Posterior vena cava (tissue), 2 donors: ENCODE measurements at regions not wholly inside any gene's neighbourhood (a gene's known extent, or its start where the extent isn't known, plus 50 kb on each side); places are given as distances from the start of the nearest gene placed in this dataset.
"Not testable (repeated sequence)": the region's sequence is repeated elsewhere in the genome, so short reads cannot be mapped to it uniquely, and the experiment has no call there.

ENCODE experiments used
- DNase-seq: peaks from one replicate; pipeline ENCODE4 v3.0.0-alpha.2; 2020; ENCODE audit warnings: low spot score
- intact Hi-C, 2 donors: fragments of 100-400 bp; cut with DNase I; formaldehyde crosslinking; loops; one replicate each; pipeline versions ENCODE4 v1.14.1 to v1.14.2; 2022 to 2023
- donor health status: DM: yes; HTN: yes; CAD: no.
- donor health status: DM: yes; HTN: yes; CAD: no.

DNA sequence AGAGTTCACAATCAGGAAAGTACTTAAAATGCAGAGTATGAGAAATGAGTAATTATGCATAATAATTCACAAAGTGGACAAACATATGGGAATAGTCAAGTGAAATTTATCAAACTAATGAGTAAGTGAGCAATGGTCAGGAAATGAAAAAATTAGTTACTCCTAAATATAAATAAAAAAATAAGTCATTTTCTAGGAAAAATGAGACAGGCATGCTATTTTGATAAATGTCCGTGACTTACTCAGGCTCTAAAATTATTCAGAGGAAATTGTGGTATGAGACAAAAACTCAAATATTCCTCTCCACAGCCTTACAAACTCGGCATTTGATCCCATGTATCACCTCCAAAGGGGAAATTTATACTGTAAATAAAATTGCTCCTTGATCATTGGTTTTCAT is 181.2 kb downstream of the COX18 start:
- intact Hi-C loops, result no loop called here

DNA sequence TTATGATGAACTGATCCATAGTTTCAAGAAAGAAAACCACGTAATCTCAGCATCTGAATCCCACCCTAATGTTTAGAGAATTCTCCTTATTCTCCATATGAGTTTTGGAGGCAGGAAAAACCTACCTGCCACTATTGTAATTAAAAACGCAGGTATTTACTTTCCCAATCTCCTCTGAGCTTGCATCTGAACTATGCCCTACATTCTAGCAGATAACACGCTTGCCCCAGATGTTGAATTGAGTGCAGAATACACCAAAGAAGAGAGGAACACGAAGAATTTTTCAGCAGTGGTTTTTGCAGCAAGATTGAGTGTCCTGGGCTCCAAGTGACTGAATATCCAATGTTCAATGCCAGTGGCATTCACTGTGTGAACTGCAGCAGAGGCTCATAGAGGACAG is 182.4 kb downstream of the COX18 start:
- DNase-seq, result no peak
- intact Hi-C loops, result no loop called here

More for the DNA sequence above, 181.2 kb downstream of the COX18 start:
- no peak for DNase-seq

DNA sequence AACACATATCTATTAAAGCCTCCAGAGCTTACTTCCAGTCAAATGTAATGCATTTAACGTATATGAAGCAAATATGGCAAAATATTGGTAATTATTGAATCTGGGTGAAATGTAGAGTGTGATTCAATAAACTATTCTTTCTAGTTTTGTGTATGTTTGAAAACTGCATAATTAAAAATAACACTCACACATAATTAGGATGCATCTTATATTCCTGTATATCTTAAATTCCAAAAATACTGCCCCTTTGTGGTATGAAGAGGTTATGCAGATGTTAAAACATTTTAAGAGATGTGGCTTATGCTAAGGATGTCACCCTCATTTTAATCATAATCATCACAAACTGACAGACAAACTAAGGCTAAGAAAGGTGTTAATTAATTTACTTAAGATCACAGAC is 182.9 kb downstream of the COX18 start:
- no peak for DNase-seq
- intact Hi-C loops, result no loop called here

DNA sequence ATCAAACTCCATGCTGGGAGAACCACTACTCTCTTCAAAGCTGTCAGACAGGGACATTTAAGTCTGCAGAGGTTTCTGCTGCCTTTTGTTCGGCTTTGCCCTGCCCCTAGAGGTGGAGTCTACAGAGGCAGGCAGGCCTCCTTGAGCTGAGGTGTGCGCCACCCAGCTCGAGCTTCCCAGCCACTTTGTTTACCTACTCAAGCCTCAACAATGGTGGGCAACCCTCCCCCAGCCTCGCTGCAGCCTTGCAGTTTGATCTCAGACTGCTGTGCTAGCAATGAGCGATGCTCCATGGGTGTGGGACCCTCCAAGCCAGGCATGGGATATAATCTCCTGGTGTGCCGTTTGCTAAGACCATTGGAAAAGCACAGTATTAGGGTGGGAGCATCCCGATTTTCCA is 185.3 kb downstream of the COX18 start:
- DNase-seq, result peak; percentile 46
- intact Hi-C loops, result loop anchor here in 1 of 2 donors (5.0 kb wide), 1 partner anchor 473 kb away; no protein-coding TSS in a partner anchor

DNA sequence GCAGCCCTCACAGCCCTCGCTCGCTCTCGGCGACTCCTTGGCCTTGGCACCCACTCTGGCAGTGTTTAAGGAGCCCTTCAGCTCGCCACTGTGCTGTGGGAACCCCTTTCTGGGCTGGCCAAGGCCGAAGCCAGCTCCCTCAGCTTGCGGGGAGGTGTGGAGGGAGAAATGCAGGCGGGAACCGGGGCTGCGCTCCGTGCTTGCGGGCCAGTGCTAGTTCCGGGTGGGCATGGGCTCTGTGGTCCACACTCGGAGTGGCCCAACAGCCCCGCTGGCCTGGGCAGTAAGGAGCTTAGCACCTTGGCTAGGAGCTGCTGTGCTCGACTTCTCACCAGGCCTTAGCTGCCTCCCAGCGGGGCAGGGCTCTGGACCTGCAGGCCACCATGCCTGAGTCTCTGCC is 192.6 kb downstream of the COX18 start:
- DNase-seq, result no peak
- intact Hi-C loops, result no loop called here

DNA sequence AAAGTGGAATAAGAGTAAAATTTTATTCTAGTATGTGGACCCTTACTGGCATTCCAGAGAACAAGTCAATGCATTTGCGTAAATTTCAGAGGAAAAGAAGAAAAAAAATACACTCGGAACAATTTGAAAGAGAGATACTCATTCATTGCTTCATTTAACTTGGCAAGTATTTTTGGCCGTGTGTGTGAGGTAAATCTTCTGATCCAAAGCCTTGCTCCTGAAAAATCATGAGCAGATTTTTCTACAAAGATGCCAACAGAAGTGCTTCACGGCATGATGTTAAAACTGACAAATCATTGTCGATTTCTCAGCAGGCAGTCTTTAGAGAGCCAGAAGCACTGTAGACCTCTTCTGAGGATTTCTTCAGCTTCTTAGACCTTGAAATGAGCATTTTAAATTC is 194.0 kb downstream of the COX18 start:
- DNase-seq, result no peak
- intact Hi-C loops, result no loop called here

DNA sequence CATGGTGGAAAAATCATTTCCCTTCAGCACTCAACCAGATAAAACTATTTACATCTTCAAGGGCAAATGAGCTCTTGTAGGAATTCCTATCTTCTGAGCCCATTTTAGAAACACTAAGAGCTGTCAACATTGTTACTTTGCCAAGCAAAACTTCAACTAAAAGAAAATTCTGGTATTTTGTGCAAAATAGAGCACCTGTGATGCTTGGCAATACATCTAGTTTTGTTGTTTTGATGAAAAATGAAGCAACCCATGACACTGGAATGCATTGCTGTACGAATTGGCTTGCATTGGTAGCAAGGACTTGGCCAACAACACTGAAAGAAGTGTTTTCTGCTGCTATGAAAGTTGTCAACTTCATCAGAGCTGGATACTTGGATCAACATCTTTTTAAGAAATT is 194.4 kb downstream of the COX18 start:
- no peak for DNase-seq
- intact Hi-C loops, result no loop called here

DNA sequence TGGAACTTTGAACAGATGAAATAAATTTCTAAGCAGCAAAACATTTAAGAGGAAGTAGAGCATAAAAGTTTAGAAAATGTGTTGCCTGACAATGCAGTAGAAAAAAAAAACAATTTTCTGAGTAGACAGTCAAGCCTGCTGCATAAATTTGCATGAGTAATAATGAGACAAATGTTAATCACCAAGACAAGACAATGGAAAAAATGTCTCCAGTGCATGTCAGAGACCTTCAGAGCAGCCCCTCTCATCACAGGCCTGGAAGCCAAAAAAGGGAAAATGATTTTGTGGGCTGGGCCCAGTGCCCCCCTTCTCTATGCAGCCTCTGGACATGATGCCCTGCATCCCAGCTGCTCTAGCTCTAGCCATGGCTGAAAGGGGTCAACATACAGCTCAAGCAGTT is 204.6 kb downstream of the COX18 start:
- intact Hi-C loops, result no loop called here
- no peak for DNase-seq

DNA sequence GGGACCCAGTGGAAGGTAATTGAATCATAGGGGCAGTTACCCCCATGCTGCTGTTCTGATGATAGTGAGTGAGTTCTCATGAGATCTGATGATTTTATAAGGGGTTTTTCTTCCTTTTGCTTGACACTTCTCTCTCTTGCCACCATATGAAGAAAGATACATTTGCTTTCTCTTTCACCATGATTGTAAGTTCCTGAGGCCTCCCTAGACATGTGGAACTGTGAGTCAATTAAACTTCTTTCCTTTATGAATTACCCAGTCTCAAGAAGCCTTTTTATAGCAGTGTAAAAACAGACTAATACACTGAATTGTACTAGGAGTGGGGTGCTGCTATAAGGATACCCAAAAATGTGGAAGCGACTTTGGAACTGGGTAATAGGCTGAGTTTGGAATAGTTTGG is 205.2 kb downstream of the COX18 start:
- DNase-seq, intact Hi-C loops: not testable (repeated sequence)

DNA sequence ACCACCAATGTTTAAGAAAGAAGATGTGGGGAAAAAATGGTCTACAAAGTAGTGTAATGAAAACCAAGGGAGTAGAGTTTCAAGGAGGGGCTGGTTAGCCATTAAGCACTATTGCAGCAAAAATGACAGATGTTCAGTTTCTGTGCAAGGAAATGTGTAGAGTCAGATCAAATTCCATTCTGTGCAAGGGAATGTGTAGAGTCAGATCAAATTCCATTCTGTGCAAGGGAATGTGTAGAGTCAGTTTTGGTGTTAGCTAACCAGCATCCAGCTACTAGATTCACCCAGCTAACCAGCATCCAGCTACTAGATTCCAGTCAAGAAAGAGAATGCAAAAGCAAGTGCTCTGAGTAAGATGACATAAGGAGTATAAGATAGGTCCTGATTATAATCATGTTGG is 208.8 kb downstream of the COX18 start:
- no peak for DNase-seq

DNA sequence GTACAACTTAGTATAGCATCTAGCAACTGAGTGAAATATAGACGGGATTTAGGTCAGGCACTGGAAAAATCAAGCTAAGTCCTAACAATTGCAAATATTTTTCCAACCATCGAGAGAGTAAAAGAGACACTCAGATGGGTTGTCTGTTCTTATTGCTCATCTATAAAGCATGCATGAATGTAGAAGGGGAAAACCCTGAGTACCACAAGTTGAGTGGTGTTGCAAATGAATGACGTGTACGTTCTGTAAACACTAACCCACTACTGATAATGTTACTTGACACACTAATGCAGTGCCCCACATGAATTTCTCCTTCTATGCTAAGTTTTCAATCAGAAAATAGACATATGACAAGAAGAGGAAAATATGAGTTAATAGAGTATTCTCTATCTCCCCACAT is 211.2 kb downstream of the COX18 start:
- no peak for DNase-seq
- intact Hi-C loops, result no loop called here

More for the DNA sequence above, 208.8 kb downstream of the COX18 start:
- intact Hi-C loops, result no loop called here

DNA sequence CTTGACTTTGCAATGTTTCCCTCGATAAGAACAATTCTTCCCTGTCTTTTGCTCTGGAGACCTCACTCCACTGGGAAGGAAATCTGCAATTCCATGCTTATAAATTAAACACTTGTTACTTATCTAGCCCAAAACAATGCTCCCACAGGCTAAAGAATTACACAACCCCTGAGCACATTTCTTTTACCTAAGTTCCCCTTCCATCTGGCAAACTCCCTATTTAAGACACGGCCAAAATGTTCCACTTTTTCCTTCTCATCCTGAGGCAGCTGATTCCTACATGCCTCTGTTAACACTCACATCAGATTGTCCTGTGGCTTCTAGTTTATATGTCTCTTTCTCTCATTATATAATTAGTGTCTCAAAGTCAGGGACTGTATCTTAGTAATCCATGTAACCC is 211.7 kb downstream of the COX18 start:
- intact Hi-C loops, result no loop called here
- no peak for DNase-seq

DNA sequence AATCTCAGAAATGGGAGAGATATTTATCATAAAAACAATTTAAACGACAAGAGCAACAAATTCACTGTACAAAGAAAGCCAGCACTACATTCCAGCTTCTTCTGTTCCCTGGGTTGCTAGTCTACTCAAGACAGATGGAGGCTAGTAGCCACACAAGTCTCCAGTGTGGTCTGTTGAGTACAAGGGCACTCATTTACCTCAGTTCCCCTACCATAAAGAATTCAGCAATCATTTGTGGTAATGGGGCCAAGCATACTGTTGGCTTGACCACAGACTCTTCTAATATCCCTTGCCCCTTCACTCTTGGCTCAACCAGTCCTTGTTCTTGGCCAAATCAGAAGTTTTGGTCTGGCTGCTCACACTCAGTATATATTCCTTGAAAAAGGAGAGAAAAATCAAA is 212.3 kb downstream of the COX18 start:
- DNase-seq, result no peak
- intact Hi-C loops, result no loop called here

DNA sequence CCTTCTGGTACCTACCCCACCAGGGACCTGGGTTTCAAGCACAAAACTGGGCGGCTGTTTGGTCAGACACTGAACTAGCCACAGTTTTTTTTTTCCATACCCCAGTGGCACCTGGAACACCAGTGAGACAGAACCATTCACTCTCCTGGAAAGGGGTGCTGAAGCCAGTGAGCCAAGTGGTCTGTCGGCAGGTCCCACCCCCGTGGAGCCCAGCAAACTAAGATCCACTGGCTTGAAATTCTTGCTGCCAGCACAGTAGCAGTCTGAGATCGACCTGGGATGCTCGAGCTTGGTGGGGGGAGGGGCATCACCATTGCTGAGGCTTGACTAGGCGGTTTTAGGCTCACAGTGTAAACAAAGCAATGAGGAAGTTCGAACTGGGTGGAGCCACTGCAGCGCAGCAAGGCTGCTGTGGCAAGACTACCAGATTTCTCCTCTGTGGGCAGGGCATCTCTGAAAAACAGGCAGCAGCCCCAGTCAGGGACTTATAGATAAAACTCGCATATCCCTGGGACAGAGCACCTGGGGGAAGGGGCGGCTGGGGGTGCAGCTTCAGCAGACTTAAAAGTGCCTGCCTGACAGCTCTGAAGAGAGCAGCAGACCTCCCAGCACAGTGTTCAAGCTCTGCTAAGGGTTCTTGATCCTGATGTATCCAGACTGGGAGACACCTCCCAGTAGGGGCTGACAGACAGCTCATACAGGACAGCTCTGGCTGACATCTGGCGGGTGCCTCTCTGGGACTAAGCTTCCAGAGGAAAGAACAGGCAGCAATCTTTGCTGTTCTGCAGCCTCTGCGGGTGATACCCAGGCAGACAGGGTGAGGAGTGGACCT is 223.0 kb downstream of the COX18 start:
- no peak for DNase-seq
- intact Hi-C loops, result no loop called here

DNA sequence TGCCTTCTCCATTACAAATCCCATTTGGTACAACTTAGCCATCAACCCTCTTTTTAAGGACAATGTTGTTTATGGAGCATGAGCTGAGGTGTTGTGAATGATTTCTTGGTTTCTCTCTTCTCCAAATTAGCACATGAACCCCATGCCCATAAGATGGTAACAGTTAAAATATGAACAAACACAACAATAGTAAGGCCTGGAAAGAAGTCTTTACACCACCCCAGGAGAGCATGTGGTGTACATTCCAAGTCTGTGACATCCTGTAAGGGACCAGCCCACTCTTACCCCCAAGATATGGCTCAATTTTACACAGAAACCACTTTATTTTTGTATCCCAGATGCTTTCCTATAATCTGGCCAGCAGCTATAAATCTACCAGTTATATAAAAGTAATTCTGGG is 226.1 kb downstream of the COX18 start:
- no peak for DNase-seq
- intact Hi-C loops, result no loop called here

DNA sequence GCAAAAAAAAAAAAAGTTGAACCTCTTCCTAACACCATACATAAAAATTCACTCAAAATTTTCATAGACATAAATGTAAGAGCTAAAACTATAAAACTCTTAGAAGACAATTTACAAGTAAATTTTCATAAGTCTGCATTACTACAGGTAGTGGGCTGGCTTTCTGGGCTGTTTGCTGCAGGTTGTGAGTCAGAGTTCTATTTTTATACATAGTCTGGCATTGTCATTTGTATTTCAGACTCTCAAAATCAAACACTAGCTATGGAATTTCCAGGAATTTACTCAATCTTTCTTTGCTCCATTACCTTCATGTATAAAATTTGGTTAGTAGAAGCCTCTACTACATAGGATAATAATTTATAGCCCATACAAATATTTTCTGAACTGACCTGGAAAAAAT is 227.2 kb downstream of the COX18 start:
- intact Hi-C loops, result no loop called here
- no peak for DNase-seq

DNA sequence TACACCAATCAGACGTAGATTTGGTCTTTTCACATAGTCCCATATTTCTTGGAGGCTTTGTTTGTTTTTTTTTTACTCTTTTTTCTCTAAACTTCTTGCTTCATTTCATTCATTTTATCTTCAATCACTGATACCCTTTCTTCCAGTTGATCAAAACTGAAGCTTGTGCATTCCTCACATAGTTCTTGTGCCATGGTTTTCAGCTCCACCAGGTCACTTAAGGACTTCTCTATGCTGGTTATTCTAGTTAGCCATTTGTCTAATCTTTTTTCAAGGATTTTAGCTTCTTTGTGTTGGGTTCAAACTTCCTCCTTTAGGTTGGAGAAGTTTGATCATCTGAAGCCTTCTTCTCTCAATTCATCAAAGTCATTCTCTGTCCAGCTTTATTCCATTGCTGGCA is 229.3 kb downstream of the COX18 start:
- DNase-seq, intact Hi-C loops: not testable (repeated sequence)

DNA sequence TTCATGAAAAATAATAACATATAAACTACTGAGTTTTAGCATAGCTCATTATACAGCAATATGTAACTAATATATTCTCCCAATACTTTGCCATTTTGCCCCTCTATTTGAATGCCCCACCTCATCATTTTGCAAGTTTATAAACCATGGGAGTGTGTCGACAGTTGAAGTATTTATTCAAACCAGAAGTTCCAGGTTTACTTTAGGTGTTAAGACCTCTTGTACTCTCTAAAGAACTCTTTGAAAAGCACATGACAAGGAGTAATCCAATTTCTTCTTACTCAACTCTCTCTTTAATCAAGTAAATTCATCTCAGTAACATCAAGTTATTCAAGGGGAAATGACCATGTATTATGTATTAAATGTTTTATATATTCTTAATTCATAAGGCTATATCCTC is 240.7 kb downstream of the COX18 start:
- intact Hi-C loops, result no loop called here

DNA sequence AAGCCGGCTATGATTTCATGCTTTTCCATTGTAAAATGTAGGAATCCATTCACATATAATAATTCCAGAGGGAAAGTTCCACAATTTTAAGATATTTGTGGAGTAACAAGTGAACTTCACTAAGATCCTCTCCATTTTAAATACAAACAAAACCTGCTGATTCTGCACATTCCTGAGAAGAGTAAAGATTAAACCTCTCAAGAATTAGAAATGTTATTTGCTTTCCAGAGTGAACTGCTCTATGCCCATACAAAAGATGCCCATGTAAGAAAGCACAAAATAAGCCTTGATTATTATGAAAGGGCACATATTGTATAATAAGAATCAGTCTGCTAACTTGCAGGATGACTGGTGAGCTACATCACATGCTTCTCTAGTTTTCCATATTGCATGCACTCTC is 241.5 kb downstream of the COX18 start:
- no peak for DNase-seq

More for the DNA sequence above, 240.7 kb downstream of the COX18 start:
- no peak for DNase-seq

DNA sequence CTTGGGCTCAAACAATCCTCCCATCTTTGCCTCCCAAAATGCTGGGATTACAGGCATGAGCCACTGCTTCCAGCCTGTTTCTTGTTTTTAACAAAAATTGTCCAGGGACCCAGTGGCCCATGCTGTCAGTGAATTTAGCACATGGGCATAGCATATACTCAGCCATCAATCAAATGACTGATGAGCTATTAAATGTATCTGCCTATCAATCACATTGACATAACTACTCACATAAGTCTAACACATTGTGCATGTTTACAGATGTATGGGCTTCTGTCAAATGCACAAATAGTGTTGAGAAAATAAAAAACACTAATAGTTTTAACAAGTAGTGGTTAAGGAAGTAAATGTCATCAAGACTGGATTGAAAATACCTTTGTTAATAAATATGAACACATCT is 249.4 kb downstream of the COX18 start:
- intact Hi-C loops, result no loop called here

More for the DNA sequence above, 241.5 kb downstream of the COX18 start:
- intact Hi-C loops, result no loop called here

DNA sequence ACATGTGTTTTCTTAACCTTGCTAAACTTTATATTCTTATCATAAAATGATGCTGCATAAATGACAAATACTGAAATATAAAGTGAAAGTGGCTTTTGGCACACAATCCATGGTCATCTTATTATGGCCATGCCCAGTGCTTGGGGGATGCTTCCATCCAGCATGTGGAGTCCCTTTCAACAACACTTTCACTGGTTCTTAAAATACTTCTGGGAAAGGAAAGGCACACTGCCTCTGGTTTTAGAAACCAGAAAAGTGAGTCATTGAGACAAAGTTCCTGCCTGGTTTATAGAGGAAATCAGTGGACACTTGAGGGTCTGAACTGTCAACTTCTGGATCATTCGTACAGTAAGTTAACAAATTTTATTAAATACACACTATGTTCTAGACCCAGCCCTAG is 248.0 kb upstream of the ADAMTS3 start:
- no peak for DNase-seq
- intact Hi-C loops, result no loop called here

More for the DNA sequence above, 249.4 kb downstream of the COX18 start:
- no peak for DNase-seq
